ENCODE measurements at regions not wholly inside any gene's neighbourhood (a gene's known extent, or its start where the extent isn't known, plus 50 kb on each side); places are given as distances from the start of the nearest gene placed in this dataset.
"Not testable (repeated sequence)": the region's sequence is repeated elsewhere in the genome, so short reads cannot be mapped to it uniquely, and the experiment has no call there.

DNA sequence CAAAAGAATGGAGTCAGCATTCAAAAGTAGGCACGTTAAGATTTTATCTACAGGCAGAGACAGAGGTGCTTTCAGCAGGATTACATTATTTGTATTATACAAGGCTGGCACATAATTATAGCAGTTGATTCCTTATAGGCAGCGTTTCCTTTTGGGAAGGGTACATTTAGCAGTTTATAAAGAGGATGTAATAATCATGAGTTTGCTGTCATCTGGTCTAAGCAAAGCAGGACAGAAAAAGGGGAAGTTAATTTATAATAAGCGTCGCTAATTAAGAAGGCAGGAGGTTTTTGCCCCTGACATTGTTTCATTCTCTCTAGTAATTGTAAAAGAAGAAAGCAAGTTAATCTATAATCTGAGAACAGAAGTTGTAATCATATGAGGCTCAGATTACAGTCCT is 259.9 kb upstream of the MDGA2 start:
- no peak for DNase-seq

DNA sequence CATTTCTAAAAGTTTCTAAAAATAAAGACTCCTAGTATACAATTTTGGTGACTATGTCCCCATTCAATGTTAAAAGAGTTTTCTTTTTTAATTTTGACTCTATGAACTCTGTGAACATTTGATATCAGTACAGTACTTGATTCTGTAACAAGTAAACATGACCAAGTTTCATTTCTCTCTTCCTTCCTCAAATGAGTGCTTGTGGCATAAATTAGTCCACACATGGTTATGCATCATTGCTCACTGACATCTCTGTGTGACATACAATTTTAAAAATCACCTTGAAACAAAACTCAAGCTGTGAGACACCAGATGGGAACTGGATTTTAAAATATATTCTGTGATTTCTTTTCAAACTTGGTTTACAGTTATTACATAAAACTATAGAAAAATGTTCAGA is 253.9 kb upstream of the MDGA2 start:
- DNase-seq: no peak

DNA sequence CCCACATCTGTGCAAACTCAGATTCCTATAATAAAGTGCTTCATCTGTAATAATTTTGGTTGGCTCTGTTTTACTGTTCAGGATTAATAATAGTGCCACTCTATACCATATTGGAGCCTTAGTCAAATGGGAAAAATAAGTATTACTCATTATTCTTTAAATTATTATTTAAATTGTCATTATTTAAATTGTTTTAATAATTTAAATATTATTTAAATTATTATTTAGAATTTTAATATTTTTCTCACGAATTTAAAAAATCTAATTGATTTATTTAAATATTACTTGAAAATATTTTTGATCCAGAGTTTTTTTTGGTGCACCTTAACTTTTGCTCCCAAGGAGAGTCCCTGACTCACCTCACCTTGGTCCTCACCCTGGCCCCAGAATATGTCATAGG is 245.7 kb upstream of the MDGA2 start:
- DNase-seq: no peak

DNA sequence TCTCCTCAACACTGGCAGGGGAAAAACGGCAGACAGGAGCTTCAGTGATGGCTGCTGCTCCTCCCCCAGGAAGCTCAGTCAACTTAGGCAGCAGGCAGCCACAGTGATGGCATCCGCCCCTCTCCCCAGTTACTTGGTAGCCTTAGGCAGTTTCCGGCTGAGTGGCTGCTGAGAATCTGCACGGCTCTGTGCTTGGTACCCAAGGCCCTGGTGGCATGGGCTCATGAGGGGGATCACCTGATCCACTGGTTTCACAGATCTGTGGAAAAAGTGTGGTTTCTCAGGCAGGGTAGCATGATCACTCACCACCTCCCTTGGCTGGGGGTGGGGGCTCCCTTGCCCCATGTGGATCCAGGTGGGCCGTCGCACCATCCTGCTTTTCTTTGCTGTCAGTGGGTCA is 244.6 kb upstream of the MDGA2 start:
- no peak for DNase-seq

DNA sequence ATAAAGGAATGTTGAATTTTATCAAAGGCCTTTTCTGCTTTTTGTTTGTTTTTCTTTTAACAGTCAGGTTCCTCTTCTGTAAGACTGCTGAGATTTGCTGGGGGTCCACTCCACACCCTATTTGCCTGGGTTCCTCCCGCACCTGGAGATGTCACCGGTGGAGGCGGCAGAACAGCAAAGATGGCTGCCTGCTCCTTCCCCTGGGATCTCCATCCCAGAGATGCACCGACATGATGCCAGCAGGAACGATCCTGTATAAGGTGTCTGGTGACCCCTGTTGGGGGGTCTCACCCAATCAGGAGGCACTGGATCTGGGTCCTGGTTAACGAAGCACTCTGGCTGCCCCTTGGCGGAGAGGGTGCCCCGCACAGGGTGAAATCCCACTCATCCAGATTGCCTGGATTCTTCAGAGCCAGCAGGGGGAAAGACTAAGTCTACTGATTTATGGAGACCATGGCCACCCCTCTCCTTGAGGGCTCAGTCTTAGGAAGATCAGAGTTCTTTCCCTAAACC is 244.0 kb upstream of the MDGA2 start:
- no peak for DNase-seq

DNA sequence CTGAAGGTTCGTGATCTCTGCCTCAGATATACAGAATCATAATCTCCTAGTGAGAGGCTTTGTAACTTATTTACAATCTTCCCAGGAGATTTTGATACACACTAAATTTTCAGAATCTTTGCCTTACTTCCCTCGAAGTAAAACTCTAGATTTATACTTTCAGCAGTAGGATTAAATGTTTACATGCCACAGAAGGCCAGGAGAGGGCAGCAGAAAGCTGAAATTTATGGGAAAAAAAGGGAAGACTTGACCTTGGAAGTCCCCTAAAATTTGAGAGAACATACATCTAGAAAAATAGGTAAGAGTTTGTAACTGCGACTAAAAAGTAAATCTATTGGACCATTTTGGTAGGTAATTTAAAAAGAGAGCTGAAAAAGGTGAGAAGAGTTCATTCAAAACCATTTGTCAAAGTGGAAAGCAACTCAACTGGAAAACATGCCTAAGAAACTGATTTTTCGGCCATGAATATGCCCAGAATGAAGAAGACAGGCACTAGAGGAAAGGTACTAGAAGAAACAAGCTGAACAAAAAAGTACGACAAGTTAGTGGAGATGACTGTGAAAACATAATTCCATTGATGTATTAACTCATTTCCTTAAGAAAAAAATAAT is 242.0 kb upstream of the MDGA2 start:
- DNase-seq: no peak

DNA sequence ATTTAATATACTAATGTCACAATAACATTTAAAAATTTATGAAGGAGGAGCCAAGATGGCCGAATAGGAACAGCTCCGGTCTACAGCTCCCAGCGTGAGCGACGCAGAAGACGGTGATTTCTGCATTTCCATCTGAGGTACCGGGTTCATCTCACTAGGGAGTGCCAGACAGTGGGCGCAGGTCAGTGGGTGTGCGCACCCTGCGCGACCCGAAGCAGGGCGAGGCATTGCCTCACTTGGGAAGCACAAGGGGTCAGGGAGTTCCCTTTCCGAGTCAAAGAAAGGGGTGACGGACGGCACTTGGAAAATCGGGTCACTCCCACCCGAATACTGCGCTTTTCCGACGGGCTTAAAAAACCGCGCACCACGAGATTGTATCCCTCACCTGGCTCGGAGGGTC is 225.7 kb upstream of the MDGA2 start:
- not testable (repeated sequence) for DNase-seq

DNA sequence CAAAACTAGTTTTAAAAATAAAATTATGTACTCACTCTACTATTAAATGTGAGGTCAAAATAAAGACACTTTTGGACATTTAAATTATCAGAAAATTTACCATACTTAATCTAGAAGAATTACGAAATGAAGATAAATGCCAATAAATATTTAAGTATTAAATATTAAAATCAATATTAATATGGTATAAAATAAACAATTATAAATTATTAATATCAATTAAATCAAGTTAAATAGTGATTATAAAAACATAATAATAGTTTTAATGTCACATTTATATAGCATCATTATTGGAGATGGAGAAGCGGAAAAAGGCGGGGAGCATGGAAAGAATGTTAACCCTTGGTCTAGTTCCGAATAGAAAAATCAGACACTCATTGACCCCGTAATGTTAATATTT is 224.3 kb upstream of the MDGA2 start:
- DNase-seq: no peak

DNA sequence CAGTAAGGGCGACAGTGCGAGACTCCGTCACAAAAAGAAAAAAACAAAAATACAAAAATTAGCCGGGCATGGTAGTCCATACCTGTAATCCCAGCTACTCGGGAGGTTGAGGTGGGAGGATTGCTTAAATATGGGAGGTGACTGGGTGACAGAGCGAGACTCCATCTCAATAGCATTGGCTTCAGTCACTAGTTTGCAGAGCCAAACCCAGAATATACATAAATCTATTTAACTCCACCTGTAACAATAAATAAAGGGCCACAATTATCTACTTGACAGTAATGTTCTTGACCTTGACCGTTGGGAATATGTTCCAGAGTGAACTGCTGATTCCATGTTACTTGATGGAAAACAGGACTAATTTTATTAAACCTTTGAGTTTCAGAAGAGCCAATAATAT is 198.9 kb upstream of the MDGA2 start:
- DNase-seq: no peak

DNA sequence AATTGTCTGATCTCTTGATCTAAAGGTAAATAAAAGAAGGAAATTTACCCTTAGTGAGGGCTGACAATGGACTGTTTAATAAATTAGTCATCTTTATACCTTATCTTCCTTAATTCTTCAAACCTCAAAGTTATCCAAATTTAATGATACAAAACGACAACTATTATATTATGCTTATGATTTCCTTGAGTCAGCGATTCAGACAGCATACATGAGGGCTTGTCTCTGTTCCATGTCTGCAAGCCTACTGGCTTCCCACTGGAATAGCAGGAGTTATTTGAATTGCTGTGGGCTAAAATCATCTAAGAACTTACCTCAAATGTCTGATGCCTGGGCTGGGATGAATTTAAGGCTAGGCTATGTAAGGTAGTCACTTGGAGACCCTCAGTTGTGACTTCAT is 197.2 kb upstream of the MDGA2 start:
- DNase-seq: no peak

DNA sequence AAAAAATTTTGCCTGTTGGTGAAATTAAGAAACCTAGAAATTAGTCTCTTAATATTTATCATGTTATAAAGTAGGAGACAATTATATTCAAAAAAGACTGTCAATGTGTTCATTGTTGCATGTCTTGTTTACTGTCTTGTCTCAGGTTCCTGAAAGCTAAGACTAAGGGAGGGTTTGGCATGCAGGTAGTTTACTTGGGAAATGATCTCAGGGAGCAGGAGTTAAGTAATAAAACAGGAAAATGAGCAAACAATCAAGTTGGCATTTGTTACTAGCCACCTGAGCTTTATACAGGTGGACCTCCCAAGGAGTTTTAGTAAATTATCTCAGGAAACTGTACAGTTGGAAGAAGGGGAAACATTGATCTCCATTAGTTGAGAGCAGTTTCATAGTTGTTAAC is 188.0 kb upstream of the MDGA2 start:
- DNase-seq: no peak

DNA sequence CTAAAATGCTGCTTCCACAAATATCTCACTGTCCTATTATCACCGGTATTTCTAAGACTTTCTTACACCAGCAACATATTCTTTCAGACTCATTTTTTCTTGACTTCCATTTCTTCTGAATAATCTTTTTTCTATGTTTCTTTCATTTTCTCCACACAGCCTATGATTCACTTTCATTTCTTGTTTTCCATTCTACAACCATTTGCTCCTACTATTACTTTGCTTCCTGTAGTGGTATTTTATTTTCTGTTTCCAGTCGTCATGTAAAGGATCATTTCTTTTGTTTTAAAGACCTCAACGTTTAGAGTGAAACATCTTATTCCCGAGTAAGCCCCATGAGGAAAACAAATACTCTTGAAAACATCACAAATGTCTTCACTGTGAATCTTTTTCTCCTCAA is 182.2 kb upstream of the MDGA2 start:
- DNase-seq: no peak

DNA sequence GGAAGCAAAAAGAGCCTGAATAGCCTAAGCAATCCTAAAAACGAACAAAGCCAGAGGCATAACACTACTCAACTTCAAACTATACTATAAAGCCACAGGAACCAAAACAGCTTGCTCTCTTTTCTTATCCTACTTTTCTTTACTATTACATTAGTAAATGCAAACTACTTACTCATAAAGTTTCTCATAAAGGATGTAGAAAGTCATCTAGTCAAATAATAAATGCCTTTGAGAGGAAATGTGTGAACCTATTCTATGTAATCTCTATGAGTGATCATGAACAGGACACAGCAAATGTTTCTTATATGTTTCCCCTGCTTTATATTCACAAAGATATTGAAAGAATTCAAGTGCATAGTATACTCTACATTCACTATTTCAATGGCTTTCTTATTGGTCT is 176.9 kb upstream of the MDGA2 start:
- DNase-seq: no peak

DNA sequence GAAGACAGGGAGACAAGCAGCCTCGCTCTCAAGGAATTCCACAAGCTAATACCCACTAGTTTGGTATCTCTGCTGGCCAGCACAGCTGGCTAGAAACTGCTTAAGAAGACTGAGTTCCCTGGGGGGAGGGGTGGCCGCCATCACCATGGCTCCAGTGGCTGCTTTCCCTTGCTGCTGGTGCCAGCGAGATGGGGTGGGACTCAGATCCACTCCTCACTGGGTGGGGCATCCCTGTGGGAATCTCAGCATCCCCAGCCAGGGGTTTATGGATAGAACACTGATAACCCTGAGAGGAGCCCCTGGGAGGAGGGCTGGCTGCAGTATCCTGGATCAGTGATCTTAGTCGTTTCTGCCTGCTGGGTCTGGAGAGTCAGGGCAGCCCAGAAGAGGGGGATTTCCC is 170.6 kb upstream of the MDGA2 start:
- no peak for DNase-seq

DNA sequence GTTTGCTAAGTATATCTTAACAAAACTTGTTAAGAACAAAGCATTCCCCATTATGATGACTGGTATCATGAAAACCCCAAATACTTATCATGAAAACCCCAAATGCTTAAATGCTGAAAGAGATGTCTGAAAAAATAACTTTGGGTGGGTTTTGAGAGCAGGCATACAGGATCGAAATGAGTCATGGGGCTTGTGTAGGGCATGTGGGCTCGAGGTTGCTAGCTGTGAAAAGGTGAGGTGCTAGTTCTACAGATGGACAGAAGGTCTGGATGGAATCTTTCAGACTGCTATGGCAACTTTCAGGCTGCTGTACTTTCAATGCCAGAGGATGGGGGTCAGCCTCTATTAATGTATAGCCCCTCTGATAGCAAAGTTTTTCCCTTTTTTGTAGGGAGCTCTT is 167.8 kb upstream of the MDGA2 start:
- no peak for DNase-seq

DNA sequence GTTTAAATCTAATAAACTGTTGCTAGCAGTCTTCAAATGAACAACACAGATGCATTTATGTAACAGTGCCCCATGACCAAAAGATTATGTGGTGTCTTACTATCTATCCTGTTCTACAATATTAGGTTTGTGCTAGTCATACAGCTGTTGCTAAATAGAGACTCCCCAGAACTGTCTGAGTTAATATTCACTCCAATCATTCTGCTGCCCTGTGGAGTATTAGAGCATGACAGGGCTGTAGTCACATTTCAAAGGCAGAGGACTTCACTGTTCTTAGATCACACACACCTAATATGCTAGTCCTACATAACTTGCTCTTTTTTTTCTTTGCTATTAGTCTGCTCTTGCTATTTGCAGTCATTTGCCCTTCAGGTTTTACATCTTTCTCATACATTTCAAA is 157.6 kb upstream of the MDGA2 start:
- DNase-seq: no peak

DNA sequence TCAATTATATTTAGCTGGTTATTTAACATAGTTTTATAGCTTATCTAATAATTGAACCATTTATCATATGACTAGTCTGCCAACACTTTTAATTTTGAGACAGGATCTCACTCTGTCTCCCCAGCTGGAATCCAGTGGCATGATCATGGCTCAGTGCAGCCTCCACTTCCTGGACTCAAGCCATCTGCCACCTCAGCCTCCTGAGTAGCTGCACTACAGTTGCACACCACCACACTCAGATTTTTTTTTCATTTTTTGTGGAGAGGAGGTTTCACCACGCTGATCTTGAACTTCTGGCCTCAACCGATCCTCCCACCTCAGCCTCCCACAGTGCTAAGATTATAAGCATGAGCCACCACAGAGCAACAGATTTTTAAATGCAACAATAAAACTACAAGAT is 151.4 kb upstream of the MDGA2 start:
- no peak for DNase-seq

DNA sequence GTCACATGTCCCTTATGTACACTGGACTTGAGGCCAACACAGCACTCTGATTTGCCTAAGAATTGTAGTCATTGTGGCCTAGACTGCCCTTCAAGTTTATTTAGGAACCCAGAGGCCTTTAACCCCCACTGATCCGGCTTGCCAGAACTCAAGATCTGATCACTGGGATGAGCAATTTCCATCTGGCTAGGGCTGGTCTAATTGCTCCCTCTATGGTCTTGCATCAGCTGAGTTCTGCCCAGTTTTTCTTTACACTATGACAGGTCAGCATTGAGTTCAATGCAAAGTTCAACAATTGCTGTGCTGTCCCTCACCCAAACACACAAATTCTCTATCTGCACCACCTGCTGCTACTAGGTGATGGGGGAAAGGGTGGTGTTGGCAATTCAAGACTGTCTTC is 146.9 kb upstream of the MDGA2 start:
- DNase-seq: no peak

DNA sequence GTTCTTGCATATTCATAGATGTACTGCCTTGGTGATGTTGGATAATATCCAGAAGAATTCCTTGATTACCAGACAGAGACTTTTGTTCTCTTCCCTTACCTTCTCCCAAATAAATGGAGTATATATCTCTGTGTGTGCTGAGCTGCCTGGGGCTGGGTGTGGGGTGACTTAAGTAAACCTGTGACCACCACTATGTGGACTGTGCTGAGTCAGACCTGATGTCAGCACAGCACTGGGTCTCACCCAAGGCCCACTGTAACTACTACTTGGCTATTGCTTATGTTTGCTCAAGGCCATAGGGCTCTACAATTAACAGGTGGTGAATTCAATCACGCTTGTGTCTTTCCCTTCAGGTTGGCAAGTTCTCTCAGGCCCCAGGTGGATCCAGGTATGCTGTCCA is 145.7 kb upstream of the MDGA2 start:
- no peak for DNase-seq

DNA sequence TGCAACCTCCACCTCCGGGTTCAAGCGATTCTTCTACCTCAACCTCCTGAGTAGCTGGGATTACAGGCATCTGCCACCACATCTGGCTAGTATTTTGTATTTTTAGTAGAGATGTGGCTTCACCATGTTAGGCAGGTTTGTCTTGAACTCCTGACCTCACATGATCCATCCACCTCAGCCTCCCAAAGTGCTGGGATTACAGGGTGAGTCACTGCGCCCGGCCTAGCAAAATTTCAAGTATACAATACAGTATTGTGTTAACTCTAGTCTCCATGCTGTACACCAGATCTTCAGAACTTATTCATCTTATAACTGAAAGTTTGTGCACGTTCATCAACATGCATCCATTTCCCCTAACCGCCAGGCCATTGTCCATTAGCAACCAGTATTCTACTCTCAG is 115.1 kb upstream of the MDGA2 start:
- no peak for DNase-seq

DNA sequence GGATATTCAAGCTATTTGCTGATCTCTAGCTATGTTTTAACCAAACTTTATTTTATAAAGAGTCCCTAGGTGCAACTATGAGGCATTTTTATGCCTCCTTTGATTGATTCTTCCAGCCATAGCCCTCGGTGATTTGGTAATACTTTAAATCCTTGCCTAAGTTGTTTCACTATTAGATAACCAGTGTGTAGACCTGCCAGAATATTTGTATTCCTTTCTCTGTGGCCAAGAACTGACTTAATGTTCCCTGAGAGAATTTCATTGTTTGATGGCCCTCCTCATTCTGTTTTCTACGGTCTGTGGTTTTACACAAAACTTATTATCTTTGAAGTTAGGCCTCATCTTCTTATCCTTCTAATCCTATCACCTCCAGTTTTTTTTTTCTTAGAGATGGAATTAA is 109.7 kb upstream of the MDGA2 start:
- DNase-seq: no peak

DNA sequence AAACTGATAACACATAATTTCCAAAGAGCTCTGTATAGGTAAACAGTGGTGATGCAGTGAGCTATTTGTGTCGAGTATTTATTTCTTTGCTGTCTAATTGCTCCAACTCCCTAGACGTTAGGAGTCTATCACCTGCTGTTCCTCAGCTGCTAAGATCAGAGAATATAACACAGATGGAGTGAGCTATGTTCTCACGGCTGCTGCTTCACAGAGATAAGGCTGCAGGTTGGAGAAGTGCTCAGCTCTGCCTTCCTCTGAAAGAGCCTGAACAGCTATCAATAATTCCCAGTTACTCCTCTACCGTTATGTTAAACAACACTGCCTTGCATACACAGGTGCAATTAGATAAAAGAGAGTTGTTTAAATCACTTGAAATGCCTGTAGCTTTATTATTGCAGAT is 103.2 kb upstream of the MDGA2 start:
- no peak for DNase-seq

DNA sequence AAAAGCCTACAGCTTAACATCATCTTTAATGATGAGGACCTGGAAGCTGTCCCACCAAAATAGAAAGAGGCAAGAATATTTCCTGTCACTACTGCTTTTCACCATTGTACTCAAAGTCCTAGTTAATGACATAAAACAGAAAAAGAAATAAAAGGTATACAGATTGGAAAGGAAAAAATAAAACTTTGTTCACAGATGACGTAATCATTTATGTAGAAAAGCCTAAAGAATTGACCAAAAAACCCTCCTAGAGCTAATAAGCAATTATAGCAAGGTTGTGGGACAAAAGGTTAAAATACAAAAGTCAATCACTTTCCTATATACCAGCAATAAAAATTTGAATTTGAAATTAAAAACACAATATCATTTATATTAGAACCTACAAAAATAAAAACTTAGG is 97.2 kb upstream of the MDGA2 start:
- no peak for DNase-seq

DNA sequence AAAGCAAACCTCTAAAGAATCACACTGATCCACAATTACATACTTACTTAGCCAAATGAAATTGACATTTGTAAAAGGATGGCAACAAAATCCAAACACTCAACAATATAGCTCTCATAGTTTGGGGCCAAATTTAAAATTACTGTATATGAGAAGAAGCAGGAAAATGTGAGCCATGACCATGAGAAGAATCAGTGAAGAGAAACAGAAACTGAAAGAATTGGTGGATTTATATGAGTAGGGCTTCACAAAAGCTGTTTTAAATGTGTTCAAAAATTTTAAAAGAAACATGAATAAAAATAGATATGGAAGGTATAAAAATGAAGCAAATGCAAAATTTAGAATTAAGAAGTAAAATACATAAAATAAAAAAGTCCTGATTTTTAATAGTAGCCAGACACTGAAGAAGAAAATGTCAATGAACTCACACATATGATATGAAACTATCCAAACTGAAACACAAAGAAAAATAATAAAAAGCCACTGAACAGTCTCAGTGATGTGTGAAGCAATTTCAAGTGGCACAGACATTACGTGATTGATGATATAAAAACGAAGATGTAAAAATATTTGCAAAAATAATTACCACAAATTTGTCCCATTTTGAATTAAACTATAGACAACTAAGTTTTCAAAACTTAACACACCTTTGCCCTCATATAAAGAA is 87.9 kb upstream of the MDGA2 start:
- DNase-seq: no peak

DNA sequence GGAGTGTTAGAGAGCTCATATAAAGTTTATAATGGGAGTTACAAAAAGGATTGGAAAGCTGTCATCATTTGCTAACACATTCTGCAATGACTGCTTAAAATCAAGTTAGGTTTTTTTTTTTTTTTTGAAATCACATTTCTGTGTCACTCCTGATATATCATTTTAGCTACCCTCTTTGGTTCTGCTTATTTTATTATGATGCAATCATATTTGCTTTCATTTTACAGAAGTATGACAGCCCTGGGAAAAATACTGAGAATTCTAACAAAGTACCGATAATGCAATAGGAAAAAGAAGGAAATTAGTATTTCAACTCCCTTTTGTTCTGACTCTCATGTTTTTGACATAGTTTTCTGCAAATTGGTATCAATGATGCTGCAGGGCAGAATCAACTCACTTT is 71.6 kb upstream of the MDGA2 start:
- DNase-seq: no peak

All from DMS 273 treated with DMSO at 0.1 percent for 48 hours (cell line).